SJSA1 (cell line): ENCODE measurements at regions not wholly inside any gene's neighbourhood (a gene's known extent, or its start where the extent isn't known, plus 50 kb on each side); places are given as distances from the start of the nearest gene placed in this dataset.

Experiments
- DNase-seq, 2 experiments: peaks; one replicate each; pipeline ENCODE4 v3.0.0-alpha.2; 2015 to 2020; ENCODE audit warnings: low spot score in 2 of 2, low read depth in 1 of 2
- H3K27ac ChIP-seq: fragments of 250-450 bp; sonication (Bioruptor Pico); 2 replicates; pipeline ENCODE4 v1.5.1; 2020; ENCODE audit warnings: mild to moderate bottlenecking, moderate library complexity
- H3K27me3 ChIP-seq: fragments of 250-450 bp; sonication (Bioruptor Pico); replicated peaks from 2 replicates; pipeline ENCODE4 v1.5.1; 2020; ENCODE audit warnings: mild to moderate bottlenecking, moderate library complexity
- H3K36me3 ChIP-seq: fragments of 250-450 bp; sonication (Bioruptor Pico); 2 replicates; pipeline ENCODE4 v1.5.1; 2020; ENCODE audit warnings: mild to moderate bottlenecking
- H3K4me1 ChIP-seq: fragments of 250-450 bp; sonication (Bioruptor Pico); replicated peaks from 2 replicates; pipeline ENCODE4 v1.6.1; 2021; ENCODE audit warnings: mild to moderate bottlenecking
- H3K4me3 ChIP-seq: fragments of 250-450 bp; sonication (Bioruptor Pico); 2 replicates; pipeline ENCODE4 v1.5.1; 2020; ENCODE audit warnings: mild to moderate bottlenecking
- H3K9me3 ChIP-seq: fragments of 250-450 bp; sonication (Bioruptor Pico); replicated peaks from 2 replicates; pipeline ENCODE4 v1.5.1; 2020; ENCODE audit warnings: mild to moderate bottlenecking

DNA sequence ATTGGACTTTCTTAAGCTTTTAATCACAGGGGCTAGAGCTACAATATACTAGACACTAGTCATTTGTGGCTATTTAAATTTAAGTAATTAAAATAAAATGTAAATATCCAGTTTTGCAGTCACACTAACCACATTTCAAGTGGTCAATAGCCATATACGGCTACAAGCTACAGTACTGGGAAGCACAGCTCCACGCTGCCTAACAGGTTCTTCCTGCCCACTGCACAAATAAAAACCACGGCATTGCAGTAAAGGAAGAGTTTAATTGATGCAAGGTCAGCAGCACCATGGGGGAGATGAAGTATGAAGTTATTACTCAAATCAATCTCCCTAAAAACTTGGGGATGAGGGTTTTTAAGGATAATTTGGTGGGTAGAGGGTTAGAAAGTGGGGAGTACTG, 134.1 kb downstream of the LURAP1L start:
- no peak for DNase-seq
- Histone ChIP-seq H3K36me3 (no peaks in the 10 kb centered on the region), H3K27me3 (no peaks in the 10 kb centered on the region), H3K4me1 (no peaks in the 10 kb centered on the region), H3K9me3 (no peaks in the 10 kb centered on the region), H3K4me3 (no peak overlapping the region), H3K27ac (no peak overlapping the region)

DNA sequence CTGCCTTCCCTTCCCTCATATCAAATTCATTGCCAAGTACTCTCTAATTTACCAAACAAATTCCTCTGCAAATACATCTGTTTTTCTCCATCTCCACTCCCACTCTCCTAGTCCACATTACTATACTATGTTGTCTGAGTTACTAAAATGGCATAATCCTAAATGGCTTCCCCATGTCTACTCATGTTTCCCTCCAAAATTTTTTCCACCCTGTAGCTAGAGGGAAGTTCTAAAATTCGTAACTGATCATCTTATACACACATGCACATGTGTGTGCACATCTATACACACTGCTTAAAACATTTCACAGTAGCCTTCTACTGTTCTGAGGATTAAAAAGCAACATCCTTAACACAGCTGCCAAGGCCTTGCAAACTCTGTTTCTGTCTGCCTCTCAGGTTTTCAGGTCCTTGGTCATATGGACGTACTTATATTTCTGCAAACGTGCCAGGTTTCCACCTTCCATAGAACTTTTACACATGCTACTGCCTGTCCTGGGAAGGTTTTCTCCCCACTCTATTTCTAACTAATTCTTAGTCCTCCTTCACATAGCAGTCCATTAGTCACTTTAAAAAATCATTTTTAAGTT, 140.6 kb downstream of the LURAP1L start:
- no peak overlapping the region for H3K27ac ChIP-seq
- H3K36me3 ChIP-seq: no peaks in the 10 kb centered on the region
- H3K27me3 ChIP-seq: no peaks in the 10 kb centered on the region
- DNase-seq: no peak
- H3K4me3 ChIP-seq: no peak overlapping the region
- H3K4me1 ChIP-seq: no peaks in the 10 kb centered on the region
- H3K9me3 ChIP-seq: no peaks in the 10 kb centered on the region

DNA sequence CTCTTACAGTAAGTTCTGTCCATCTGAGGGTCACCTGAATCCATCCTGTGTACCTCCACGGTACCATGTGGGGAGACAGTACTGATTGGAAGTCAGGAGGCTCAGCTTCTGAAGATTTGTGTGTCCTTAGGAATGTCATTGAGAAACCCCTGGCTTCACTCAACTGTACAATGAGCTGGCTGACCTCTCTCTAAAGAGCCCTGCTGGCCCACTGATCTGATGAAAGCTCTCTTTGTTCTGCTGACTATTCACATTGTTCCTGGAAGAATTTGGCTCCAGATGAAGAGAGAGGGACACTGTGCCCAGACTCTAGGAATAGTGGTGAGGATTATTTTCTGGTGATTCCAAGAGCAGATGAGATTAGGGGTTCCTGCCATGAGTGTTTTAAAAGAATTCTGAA, 141.2 kb downstream of the LURAP1L start:
- Histone ChIP-seq H3K36me3 (no peaks in the 10 kb centered on the region), H3K9me3 (no peaks in the 10 kb centered on the region), H3K4me3 (no peak overlapping the region), H3K4me1 (no peaks in the 10 kb centered on the region), H3K27ac (no peak overlapping the region), H3K27me3 (no peaks in the 10 kb centered on the region)
- DNase-seq: no peak

DNA sequence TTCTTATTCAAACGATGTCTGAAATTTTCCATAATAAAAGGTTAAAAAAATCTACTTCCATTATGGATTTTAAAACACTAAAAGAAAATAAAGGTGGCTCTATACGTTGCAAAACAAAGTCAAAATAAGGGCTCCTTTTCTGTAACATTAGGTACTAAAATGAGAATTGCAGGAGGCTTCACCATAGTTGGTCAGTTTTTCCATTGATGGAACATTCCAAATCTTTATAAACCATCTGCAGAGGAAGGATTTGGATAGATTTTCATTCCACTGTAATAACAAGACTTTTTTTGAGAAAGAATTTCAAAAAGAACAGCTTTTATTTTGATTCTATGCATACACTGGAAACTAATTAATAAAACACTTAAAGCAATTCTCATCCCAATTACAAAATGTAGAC, 145.6 kb downstream of the LURAP1L start:
- H3K27me3 ChIP-seq: no peaks in the 10 kb centered on the region
- no peak overlapping the region for H3K4me3 ChIP-seq
- H3K9me3 ChIP-seq: no peaks in the 10 kb centered on the region
- no peak for DNase-seq
- no peak overlapping the region for H3K27ac ChIP-seq
- H3K4me1 ChIP-seq: no peaks in the 10 kb centered on the region
- no peaks in the 10 kb centered on the region for H3K36me3 ChIP-seq

DNA sequence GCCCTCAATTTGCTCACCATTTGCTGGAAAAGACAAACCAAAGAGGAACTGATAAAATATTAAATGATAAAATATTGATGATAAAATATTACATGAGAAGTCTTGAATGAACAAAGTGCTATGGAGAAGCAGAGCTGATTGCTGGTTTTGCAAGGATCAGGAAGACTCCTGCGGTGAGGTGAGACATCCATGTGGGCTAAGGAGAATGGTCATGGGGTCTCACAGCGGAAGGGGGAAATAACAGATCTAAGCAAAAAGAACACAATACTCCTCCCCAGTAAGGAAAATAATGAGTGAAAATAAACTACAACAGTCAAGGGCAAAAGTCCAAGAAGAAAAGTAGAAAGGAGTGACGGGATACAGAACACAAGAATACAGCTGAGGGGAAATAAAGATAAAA, 146.8 kb downstream of the LURAP1L start:
- Histone ChIP-seq H3K27me3 (no peaks in the 10 kb centered on the region), H3K4me3 (no peak overlapping the region), H3K4me1 (no peaks in the 10 kb centered on the region), H3K27ac (no peak overlapping the region), H3K9me3 (no peaks in the 10 kb centered on the region), H3K36me3 (no peaks in the 10 kb centered on the region)
- DNase-seq: no peak

DNA sequence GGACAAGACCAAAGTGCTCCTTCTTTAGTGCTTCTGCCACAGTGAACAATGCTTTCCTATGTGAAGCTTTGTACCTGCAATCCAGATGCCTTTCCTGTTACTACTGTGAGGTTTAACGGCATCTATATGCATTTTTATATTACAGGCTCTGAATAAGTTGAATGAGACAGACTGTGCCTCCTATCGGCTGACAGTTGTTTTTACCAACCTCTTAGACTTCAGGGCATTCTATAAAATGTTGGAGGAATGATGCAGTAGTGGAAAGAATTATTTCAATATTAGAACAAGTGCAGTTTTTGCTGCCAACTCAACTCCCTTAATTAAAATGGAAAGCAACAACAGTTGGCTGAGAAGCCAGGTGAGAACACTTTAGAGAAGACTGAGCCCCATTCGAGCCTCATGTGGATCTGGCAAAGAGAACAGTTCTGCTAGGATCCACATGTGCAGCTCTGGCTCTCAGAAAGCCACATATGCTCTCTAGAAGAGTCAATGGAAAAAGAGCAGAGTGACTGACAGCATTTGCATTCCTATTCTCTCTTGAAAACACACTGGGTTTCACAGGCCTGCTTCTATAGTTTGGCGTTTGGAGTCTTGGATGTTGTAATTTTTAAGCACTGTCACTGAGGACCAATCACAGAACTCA, 147.5 kb downstream of the LURAP1L start:
- Histone ChIP-seq H3K4me3 (no peak overlapping the region), H3K36me3 (no peaks in the 10 kb centered on the region), H3K27ac (no peak overlapping the region), H3K4me1 (no peaks in the 10 kb centered on the region), H3K27me3 (no peaks in the 10 kb centered on the region), H3K9me3 (no peaks in the 10 kb centered on the region)
- DNase-seq: no peak

DNA sequence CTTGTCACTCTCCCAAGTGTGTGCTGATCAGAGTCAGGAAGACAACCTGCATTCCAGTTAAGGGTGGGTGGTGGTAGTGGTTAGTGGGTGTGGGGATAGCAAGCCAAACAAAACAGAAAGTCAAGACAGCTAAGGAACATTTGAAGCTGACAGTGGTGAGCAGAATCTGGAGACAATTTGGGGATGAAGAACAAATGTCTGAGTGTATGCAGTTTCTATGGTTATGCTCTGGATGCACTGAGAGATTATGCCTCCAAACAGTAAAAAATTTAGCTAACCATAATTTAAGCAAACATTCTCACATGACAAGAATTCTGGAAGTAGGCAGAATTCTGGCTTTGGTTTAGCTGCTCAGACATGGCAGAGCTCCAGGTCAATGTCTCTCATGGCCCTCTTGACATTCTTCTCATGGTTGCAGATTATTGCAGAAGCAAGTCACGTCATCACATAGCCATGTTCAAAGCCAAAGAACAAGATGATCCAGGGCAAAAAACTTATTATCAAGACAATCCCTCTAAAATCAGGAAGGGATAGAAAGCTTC, 148.7 kb downstream of the LURAP1L start:
- no peak overlapping the region for H3K27ac ChIP-seq
- H3K27me3 ChIP-seq: no peaks in the 10 kb centered on the region
- DNase-seq: no peak
- H3K4me1 ChIP-seq: no peaks in the 10 kb centered on the region
- no peaks in the 10 kb centered on the region for H3K36me3 ChIP-seq
- H3K9me3 ChIP-seq: no peaks in the 10 kb centered on the region
- H3K4me3 ChIP-seq: no peak overlapping the region

DNA sequence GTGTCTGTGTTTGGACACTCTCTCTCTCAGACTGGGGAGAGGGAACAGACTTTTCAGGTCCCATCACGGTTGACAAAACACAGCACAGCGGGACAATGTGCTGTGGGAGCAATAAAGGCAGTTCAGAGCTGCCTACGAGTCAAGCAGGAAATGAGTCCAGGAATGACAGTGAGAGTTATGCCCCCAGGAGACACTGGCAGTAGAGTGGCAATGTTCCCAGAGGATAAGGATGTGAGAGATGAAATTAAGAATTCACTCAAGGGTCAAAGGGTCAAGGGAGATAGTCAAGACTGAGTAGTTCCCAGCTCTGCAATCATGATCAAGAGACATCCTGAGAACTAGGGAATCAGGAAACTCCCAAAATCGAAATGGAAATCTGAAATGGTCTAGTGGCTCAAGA, 156.1 kb downstream of the LURAP1L start:
- H3K9me3 ChIP-seq: no peaks in the 10 kb centered on the region
- no peak overlapping the region for H3K4me3 ChIP-seq
- H3K36me3 ChIP-seq: no peaks in the 10 kb centered on the region
- no peaks in the 10 kb centered on the region for H3K4me1 ChIP-seq
- H3K27me3 ChIP-seq: no peaks in the 10 kb centered on the region
- no peak for DNase-seq
- no peak overlapping the region for H3K27ac ChIP-seq

DNA sequence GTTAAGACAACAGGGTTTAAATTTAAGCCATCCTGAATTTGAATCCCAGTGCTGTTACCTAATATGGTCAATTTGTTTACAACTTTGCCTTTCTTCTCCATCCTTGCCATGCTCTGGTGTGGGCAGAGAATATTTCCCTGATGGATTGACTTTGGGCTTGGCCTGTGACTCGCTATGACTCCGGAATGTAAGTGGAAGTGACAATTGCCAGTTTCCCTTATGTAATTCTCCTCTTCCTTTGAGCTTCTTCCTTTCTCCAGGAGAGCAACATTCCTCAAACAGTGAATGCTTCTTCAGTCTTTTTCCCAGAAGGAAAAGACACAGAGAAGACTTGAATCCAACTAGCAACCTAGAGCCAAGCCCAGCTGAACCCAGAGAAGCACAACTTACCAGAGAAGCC, 159.1 kb downstream of the LURAP1L start:
- Histone ChIP-seq H3K9me3 (no peaks in the 10 kb centered on the region), H3K4me3 (no peak overlapping the region), H3K4me1 (no peaks in the 10 kb centered on the region), H3K36me3 (no peaks in the 10 kb centered on the region), H3K27me3 (no peaks in the 10 kb centered on the region), H3K27ac (no peak overlapping the region)
- DNase-seq: no peak

DNA sequence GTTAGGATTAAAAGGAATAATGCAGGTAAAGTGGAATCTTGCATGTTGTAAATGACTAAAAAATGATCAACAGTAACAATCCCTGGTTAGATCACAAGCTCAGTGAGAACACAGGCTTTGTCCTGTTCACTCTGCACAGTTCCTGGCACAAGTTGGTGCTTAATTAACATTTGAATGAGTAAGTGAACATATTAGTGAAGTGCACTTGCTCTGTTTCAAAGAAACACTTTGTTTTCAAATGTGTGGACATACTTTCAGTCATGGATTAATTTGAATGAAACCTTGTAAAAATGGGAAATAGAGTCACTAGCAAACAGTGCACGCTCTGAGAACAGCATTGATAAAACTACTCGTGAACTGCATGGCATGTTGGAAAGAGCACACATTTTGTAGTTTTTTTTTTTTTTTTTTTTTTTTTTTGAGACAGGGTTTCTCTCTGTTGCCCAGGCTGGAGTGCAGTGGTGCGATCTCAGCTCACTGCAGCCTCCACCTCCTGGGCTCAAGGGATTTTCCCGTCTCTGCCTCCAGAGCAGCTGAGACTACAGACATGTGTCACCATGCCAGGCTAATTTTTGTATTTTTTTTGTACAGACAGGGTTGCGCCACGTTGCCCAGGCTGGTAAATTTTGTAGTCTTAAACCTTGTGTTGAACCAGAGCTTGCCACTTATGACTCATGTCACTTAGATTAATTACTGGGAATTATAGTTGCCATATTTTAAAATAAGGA, 159.9 kb downstream of the LURAP1L start:
- DNase-seq: no peak
- Histone ChIP-seq H3K4me1 (no peaks in the 10 kb centered on the region), H3K4me3 (no peak overlapping the region), H3K9me3 (no peaks in the 10 kb centered on the region), H3K27ac (no peak overlapping the region), H3K27me3 (no peaks in the 10 kb centered on the region), H3K36me3 (no peaks in the 10 kb centered on the region)

DNA sequence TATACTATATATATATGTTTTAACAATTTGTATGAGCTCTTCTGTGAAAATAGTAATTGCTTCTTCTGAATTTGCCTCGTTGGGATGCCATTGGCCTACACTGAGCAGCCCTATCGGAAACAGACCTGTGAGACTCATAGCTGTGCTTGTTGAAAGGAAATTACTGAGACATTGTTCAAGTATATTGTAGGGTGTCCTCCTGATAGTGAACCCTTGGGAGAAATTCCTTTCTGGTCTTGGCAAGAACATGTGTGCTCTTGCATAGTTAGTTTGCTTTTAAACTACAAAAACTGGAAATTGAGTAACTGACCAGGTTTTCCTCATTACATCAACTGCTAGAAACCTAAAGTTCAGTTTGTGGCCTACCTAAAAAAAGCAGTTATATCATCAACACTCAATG, 160.9 kb downstream of the LURAP1L start:
- Histone ChIP-seq H3K9me3 (no peaks in the 10 kb centered on the region), H3K4me1 (no peaks in the 10 kb centered on the region), H3K27me3 (no peaks in the 10 kb centered on the region), H3K4me3 (no peak overlapping the region), H3K36me3 (no peaks in the 10 kb centered on the region), H3K27ac (no peak overlapping the region)
- no peak for DNase-seq

DNA sequence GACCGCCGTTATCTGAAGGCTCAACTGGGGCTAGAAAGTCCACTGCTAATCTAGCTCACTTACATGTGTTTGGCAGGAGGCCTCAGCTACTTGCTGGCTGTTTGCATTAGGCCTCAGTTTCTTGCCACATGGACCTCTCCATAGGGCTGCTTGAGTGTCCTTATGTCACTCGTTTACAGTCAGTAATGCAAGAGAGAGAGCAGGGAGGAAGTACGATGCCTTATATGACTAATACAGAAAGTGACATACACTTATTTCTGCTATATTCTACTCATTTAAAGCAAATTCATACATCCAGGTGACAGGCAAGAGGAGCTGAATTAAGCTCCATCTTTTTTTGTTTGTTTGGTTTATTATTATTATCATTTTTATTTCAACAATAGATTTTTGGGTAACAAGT, 179.6 kb downstream of the LURAP1L start:
- Histone ChIP-seq H3K36me3 (no peaks in the 10 kb centered on the region), H3K9me3 (no peaks in the 10 kb centered on the region), H3K27ac (no peak overlapping the region), H3K4me3 (no peak overlapping the region), H3K4me1 (no peaks in the 10 kb centered on the region), H3K27me3 (no peaks in the 10 kb centered on the region)
- no peak for DNase-seq

DNA sequence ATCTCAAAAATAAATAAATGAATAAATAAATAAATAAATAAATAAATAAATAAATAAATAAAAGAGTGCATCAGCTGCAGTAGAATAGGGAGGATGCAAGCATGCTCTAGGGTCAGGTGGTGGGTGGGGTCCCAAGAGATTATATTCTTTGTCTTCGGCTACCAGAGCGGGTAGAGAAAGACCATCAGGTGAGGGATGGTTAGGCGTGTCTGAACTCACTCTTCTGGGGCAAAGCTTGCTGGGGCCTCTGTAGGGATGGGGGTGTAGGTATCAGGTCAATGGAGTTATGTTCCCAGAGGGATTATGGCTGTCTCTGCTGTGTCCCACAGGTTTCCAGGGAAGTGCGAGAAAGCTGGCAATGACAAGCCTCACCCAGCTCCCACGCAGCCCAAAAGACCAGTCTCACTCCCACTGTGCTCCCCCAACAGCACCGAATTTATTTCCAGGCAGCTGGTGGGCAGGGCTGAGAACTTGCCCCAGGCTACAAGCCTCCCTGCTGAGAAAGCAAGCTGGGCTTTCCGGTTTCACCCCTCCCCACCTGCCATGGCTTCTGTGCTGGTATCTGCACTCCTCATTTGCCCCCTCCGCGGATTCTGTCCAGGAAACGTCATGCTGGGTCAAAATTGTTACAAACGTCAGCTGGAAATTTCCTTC, 180.8 kb downstream of the LURAP1L start:
- no peaks in the 10 kb centered on the region for H3K9me3 ChIP-seq
- H3K4me3 ChIP-seq: no peak overlapping the region
- H3K27ac ChIP-seq: no peak overlapping the region
- H3K27me3 ChIP-seq: no peaks in the 10 kb centered on the region
- DNase-seq: no peak
- H3K36me3 ChIP-seq: no peaks in the 10 kb centered on the region
- no peaks in the 10 kb centered on the region for H3K4me1 ChIP-seq

DNA sequence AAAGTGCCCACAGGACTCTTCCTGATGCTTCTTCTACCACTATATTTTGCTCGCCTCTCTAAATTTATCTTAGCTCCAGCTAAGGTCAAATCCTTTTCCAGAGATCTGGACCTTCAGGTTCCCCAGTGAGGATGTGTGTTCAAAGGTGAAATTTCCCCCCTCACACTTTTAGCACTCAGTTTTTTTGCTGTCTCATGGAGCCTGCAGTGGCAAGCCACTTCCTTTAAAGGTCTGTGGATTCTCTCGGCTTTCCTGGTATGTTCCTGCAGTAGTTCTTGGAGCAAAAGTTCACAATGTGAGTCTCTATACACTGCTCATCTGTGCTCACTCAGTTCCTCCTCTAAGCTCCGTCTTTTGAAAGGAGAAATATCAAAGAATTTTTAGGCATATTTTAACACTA, 181.4 kb downstream of the LURAP1L start:
- DNase-seq: no peak
- no peaks in the 10 kb centered on the region for H3K4me1 ChIP-seq
- H3K27ac ChIP-seq: no peak overlapping the region
- H3K36me3 ChIP-seq: no peaks in the 10 kb centered on the region
- no peaks in the 10 kb centered on the region for H3K9me3 ChIP-seq
- H3K27me3 ChIP-seq: no peaks in the 10 kb centered on the region
- H3K4me3 ChIP-seq: no peak overlapping the region
